NCI-H2196 (cell line): ENCODE measurements at regions not wholly inside any gene's neighbourhood (a gene's known extent, or its start where the extent isn't known, plus 50 kb on each side); places are given as distances from the start of the nearest gene placed in this dataset.

ENCODE experiments used
- DNase-seq: peaks from one replicate; lab custom pipeline; 2025; ENCODE audit not compliant: unreplicated experiment; lab: John Stamatoyannopoulos, UW

DNA sequence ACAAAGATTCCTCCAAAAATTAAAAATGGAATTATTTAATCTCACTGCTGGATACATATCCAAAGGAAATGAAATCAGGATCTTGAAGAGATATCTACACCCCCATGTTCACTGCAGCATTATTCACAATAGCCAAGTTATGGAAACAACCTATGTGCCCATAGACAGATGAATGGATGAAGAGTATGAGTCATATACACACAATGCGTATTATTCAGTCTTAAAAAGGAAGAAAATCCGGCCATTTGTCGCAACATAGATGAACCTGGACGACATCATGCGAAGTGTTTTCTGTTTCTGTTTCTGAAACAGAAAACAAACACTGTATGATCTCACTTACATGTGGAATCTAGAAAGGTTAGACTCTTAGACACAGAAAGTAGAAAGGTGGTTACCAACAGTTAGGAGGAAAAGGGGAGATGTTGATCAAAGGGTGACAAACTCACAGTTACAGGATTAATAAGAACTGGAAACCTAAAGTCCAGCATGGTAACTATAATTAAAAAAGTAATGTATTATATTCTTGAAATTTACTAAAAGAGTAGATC is 87.8 kb upstream of the ERBB4 start:
- no peak for DNase-seq

DNA sequence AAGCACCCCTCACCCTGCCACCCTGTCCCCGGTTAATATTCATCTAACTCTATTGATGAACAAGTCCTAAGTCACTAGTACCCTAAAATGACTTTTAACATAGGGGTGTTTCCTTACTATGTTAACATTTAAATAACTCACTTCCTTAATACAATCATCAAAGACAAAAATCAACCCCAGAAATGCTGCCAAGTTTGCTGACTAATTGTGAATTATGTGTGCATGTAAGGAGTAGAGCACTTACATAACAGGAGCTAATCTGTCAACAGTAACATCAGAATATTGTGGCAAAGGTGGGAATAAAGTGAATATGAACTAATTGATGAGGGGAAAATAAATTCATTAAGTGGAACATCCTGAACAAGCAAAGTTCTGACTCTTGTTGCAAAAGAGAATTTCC is 81.4 kb upstream of the ERBB4 start:
- DNase-seq, result no peak

GRCh38 chr2:212618636-212619035 is 80.0 kb upstream of the ERBB4 start:
- no peak for DNase-seq

DNA sequence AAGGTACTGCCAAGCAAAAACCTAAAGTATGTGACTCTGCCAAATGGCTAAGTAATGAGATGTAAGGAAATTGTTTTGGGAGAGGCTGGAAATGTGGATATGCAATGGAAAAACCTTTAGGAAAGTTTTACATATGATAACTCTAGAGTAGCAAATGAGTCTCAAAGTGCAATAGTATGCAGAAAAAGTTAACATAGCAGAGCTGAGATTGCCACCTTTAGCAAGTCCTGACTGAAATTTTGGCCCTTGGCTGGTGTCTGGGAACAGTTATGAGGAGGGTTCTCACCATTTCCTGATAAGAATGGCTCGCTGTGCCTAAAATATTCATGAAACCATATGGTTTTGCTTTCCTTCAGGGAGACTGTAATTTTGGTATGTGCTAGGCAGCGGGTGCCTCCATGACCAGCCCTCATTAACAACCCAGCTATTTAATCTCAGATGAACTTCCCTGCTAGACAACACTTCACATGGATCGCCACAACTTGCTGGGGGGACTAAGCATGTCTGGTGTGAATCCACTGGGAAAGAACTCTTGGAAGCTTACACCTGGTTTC is 72.3 kb upstream of the ERBB4 start:
- no peak for DNase-seq

- DNase-seq, result no peak
These were observed 70.9 kb upstream of the ERBB4 start for GRCh38 chr2:212609479-212609878.

DNA sequence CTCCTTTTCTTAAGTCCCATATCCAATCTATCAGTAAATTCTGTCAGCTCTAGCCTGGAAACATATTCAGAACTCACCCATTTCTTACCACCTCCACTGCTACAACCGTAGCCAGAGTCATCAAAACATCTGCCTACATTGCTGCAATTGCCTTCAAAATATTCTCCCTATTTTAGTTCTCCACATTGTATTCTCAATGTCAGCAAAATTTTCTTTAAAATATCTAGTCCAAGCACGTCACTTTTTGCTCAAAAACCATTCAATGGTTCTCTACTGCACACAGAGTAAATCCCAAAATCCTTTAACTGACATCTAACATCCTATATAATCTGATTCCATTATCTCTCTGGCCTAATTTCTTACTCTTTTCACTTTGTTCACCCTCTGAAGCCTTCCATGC is 68.5 kb upstream of the ERBB4 start:
- DNase-seq, result no peak

- no peak for DNase-seq
These were observed 67.6 kb upstream of the ERBB4 start for GRCh38 chr2:212606232-212606631.

DNA sequence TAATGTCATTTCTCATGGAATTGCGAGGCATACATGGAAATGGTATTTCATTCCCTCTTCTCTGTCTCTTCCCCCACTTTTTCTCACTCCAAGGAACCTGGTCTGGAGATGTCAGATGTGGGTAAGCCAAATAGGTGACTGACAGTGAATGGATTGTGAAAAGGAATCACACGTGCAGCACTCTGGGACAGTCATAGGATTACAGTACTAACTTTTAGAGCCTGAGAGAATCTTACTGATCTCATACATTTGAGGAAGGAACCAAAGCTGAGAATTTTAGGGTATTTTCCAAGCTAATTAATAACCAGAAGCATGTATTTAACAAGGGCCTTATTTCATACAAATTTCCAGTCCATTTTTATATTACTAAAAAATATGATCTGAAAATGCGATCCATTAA is 58.1 kb upstream of the ERBB4 start:
- DNase-seq, result no peak

DNA sequence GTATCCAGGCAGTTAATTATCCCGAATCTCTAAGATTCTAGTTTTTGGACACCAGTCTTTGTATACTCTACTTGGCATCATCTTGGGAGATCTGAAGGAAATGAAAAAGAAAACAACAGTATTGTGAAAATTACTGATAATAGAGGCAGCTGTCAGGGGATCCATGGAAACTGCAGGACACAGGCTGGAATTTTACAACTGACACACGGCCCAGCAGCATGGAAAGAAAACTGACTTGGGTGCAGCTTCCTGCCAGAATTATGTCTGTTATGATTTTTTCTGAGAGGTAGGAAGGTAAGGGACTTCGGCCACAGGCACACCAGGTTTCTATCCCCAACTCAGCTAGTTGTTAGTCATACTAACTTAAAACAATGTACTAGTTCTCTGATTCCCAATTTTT is 57.7 kb upstream of the ERBB4 start:
- DNase-seq, result no peak

DNA sequence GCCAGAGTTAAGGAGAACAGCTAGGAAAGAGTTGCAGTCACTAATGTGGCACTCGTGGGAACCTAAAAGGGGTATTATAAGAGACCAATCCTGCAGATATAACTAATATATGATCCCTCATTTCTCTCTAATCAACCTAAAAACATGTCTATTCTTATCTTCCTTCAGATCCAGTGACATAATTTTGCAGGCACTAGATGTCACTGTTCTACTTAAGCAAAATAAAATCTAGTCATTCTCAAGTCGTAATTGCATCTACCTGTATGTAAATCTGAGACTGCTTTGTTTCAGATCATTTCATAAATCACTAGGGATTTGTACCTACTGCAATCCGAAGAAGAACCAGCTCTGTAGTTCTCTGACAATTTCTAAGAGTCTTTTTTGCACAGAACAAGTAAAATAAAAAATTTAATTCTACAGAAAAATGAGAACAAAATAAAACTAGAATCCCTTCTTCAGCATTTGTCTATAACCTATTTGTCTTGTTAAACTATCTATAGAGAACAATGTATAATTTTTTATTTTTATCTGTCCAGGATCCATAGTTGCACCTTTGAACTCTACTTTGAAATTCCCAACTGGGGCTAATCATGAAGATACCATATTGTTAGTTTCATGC is 56.5 kb upstream of the ERBB4 start:
- DNase-seq, result no peak

DNA sequence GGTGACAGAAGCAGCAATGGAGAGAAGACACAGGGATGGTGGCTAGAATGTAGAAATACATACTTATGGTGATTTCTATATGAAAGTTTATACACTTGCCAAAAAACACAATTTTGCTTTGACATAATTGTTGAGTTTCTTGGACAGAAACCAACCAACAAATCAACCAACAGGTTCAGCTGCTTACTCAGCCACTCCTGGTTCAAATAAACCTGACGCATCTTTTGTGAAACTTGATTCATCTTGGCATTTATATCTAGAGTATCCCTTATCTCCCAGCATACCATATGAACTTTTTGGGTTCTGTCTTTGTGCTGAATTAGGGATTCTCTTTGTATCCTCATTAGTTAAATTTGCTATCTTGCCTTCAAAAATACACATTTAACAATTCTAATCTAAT is 54.1 kb upstream of the ERBB4 start:
- DNase-seq, result no peak
